ENCODE measurements at regions not wholly inside any gene's neighbourhood (a gene's known extent, or its start where the extent isn't known, plus 50 kb on each side); places are given as distances from the start of the nearest gene placed in this dataset.

GRCh38 chr21:23612210-23612609 lies 1995.1 kb downstream of the MRPL39 start:
- no peak overlapping the region for H4K5ac ChIP-seq (ENCODE audit: low read depth, low read length)
- no peak overlapping the region for H3K56ac ChIP-seq (ENCODE audit: extremely low read depth, insufficient read depth, low read length)
- H3K4me3 ChIP-seq (ENCODE audit: insufficient read depth, low read depth, low read length) = no peak overlapping the region
- no peaks in the 10 kb centered on the region for H3K27me3 ChIP-seq (ENCODE audit: control insufficient read depth, insufficient read depth, low read length)
- H3K9ac ChIP-seq (ENCODE audit: low read depth, low read length) = no peak overlapping the region
- no peak overlapping the region for H3K18ac ChIP-seq (ENCODE audit: low read depth, low read length)
- WGBS, 2 experiments (ENCODE audit: extremely low coverage in 2 of 2, insufficient read length in 1 of 2) = no CpG with 5 or more reads among the region's 1 CpG
- no peak overlapping the region for H2AFZ ChIP-seq (replicated peaks; ENCODE audit: low read length, poor library complexity)
- in situ Hi-C loops (cut with MboI; ENCODE audit: low sequenced_read_pairs) (no loop called here), dilution Hi-C loops (cut with HindIII; ENCODE audit: low sequenced_read_pairs, unreplicated experiment) (no loop called here), intact Hi-C loops (cut with micrococcal nuclease) (no loop called here)
- H3K9me1 ChIP-seq (ENCODE audit: insufficient read depth, low read length) = no peaks in the 10 kb centered on the region
- no peaks in the 10 kb centered on the region for H3K36me3 ChIP-seq (ENCODE audit: control insufficient read depth, insufficient read depth, low read length)
- H3K23ac ChIP-seq (ENCODE audit: low read depth, low read length) = no peak overlapping the region
- DNase-seq (no peak), ATAC-seq (ENCODE audit: low read depth) (no peak)
- TF ChIP-seq MAZ (IDR thresholded peaks at IDR 0.05; ENCODE audit: borderline replicate concordance, low read depth, low read length) (no peak), SMC3 (IDR thresholded peaks at IDR 0.05; ENCODE audit: low read depth, low read length) (no peak), POLR2A (IDR thresholded peaks at IDR 0.05; ENCODE audit: low read depth, low read length) (no peak), MXI1 (IDR thresholded peaks at IDR 0.05; ENCODE audit: borderline replicate concordance, low read depth, low read length) (no peak), CEBPB (IDR thresholded peaks at IDR 0.05; ENCODE audit: low read depth, low read length) (no peak), CHD1 (IDR thresholded peaks at IDR 0.05; ENCODE audit: low read depth, low read length) (no peak), NFE2L2 (IDR thresholded peaks at IDR 0.05; ENCODE audit: low read depth, low read length) (no peak), RAD21 (IDR thresholded peaks at IDR 0.05; ENCODE audit: low read length) (no peak), RFX5 (IDR thresholded peaks at IDR 0.05; ENCODE audit: low read depth, low read length) (no peak)
- no peak overlapping the region for H2BK15ac ChIP-seq (ENCODE audit: low read depth, low read length)
- H4K20me1 ChIP-seq (ENCODE audit: insufficient read depth, low read length) = no peaks in the 10 kb centered on the region
- CTCF ChIA-PET = no interaction called here
- no peak overlapping the region for H2BK5ac ChIP-seq (ENCODE audit: low read depth, low read length, poor library complexity, severe bottlenecking)
- no peak overlapping the region for H4K91ac ChIP-seq (ENCODE audit: insufficient read depth, low read depth, low read length)
- BruUV-seq (replicated peaks) = no TSS peak
- no peaks in the 10 kb centered on the region for H3K4me1 ChIP-seq (ENCODE audit: control insufficient read depth, insufficient read depth, low read length)
- H2BK120ac ChIP-seq (ENCODE audit: low read depth, low read length) = no peak overlapping the region
- H2AK9ac ChIP-seq (replicated peaks; ENCODE audit: low read depth, low read length, poor library complexity) = no peak overlapping the region
- no peak overlapping the region for H2BK20ac ChIP-seq (ENCODE audit: low read depth, low read length)
- POLR2A ChIA-PET (ENCODE audit: unreplicated experiment) = no interaction called here
- 0 out of 2 replicates have a peak, but pooled peaks cover 2% of the 10 kb centered on the region for H3K9me3 ChIP-seq (ENCODE audit: control insufficient read depth, insufficient read depth, low read length)
- no peak overlapping the region for H3K4me2 ChIP-seq (ENCODE audit: low read depth, low read length)
- H3K79me1 ChIP-seq (ENCODE audit: low read depth in 1 of 2, low read length in 2 of 2) = no peaks in the 10 kb centered on the region
- H3K14ac ChIP-seq (replicated peaks; ENCODE audit: low read depth, low read length) = no peak overlapping the region
- H3K4ac ChIP-seq (ENCODE audit: low read depth, low read length) = no peak overlapping the region
- H4K8ac ChIP-seq (ENCODE audit: low read depth in 2 of 2, low read length in 2 of 2) = no peak overlapping the region
- H2AK5ac ChIP-seq (ENCODE audit: low read depth, low read length) = no peak overlapping the region
- no peak overlapping the region for H3K27ac ChIP-seq (ENCODE audit: insufficient read depth, low read length)

All from IMR-90 (cell line).